ENCODE measurements at regions not wholly inside any gene's neighbourhood (a gene's known extent, or its start where the extent isn't known, plus 50 kb on each side); places are given as distances from the start of the nearest gene placed in this dataset.

GRCh38 chr13:67996101-67996500, 766.0 kb upstream of the PCDH9 start:
- no peak overlapping the region for H3K4me3 ChIP-seq
- DNase-seq: no peak
- no peaks in the 10 kb centered on the region for H3K27me3 ChIP-seq
- H3K36me3 ChIP-seq: no peaks in the 10 kb centered on the region
- H3K9me3 ChIP-seq: no peaks in the 10 kb centered on the region
- in situ Hi-C loops (cut with MboI; ENCODE audit: low pct_ligation_motif_present in 1 of 4, low pct_unique_long_range_greater_than_20kb in 1 of 4, low sequenced_read_pairs in 3 of 4): no loop called here
- TF ChIP-seq POLR2AphosphoS5 (IDR thresholded peaks at IDR 0.05) (no peak), POLR2A (IDR thresholded peaks at IDR 0.05) (no peak), EP300 (IDR thresholded peaks at IDR 0.05; ENCODE audit: low read depth) (no peak), CTCF (IDR thresholded peaks at IDR 0.05) (no peak)
- H3K27ac ChIP-seq: no peak overlapping the region
- intact Hi-C loops (cut with DNase I; ENCODE audit: low total_unique reads): no loop called here
- WGBS, 2 donors (ENCODE audit: low coverage in 1 of 2): 89 to 95% methylated on average over 8 to 11 of the region's 11 CpGs
- H3K4me1 ChIP-seq: no peaks in the 10 kb centered on the region

- Histone ChIP-seq H3K9me3 (no peaks in the 10 kb centered on the region), H3K4me3 (no peak overlapping the region), H3K36me3 (no peaks in the 10 kb centered on the region), H3K4me1 (no peaks in the 10 kb centered on the region), H3K27ac (no peak overlapping the region), H3K27me3 (no peaks in the 10 kb centered on the region)
- intact Hi-C loops (cut with DNase I; ENCODE audit: low total_unique reads): no loop called here
- WGBS, 2 donors (ENCODE audit: low coverage in 1 of 2): 90 to 92% methylated on average over 4 of the region's 4 CpGs
- no peak for DNase-seq
- TF ChIP-seq EP300 (IDR thresholded peaks at IDR 0.05; ENCODE audit: low read depth): no peak
- no peak for TF ChIP-seq POLR2AphosphoS5 (IDR thresholded peaks at IDR 0.05)
- TF ChIP-seq POLR2A (IDR thresholded peaks at IDR 0.05): no peak
- no peak for TF ChIP-seq CTCF (IDR thresholded peaks at IDR 0.05)
- in situ Hi-C loops (cut with MboI; ENCODE audit: low pct_ligation_motif_present in 1 of 4, low pct_unique_long_range_greater_than_20kb in 1 of 4, low sequenced_read_pairs in 3 of 4): no loop called here
These were observed 760.7 kb upstream of the PCDH9 start for GRCh38 chr13:67990868-67991267.

- H3K27ac ChIP-seq: no peak overlapping the region
- in situ Hi-C loops (cut with MboI; ENCODE audit: low pct_ligation_motif_present in 1 of 4, low pct_unique_long_range_greater_than_20kb in 1 of 4, low sequenced_read_pairs in 3 of 4): no loop called here
- H3K36me3 ChIP-seq: no peaks in the 10 kb centered on the region
- WGBS, 2 donors (ENCODE audit: low coverage in 1 of 2): 83 to 90% methylated on average over 1 of the region's 1 CpG
- intact Hi-C loops (cut with DNase I; ENCODE audit: low total_unique reads): no loop called here
- TF ChIP-seq EP300 (IDR thresholded peaks at IDR 0.05; ENCODE audit: low read depth): no peak
- TF ChIP-seq POLR2AphosphoS5 (IDR thresholded peaks at IDR 0.05): no peak
- TF ChIP-seq CTCF (IDR thresholded peaks at IDR 0.05): no peak
- TF ChIP-seq POLR2A (IDR thresholded peaks at IDR 0.05): no peak
- no peaks in the 10 kb centered on the region for H3K27me3 ChIP-seq
- no peaks in the 10 kb centered on the region for H3K4me1 ChIP-seq
- DNase-seq: no peak
- no peaks in the 10 kb centered on the region for H3K9me3 ChIP-seq
- H3K4me3 ChIP-seq: no peak overlapping the region
These were observed 756.1 kb upstream of the PCDH9 start for GRCh38 chr13:67986234-67986633.

- H3K4me3 ChIP-seq: no peak overlapping the region
- no peak for DNase-seq
- H3K27ac ChIP-seq: no peak overlapping the region
- no peaks in the 10 kb centered on the region for H3K9me3 ChIP-seq
- H3K36me3 ChIP-seq: no peaks in the 10 kb centered on the region
- intact Hi-C loops (cut with DNase I; ENCODE audit: low total_unique reads) (no loop called here), in situ Hi-C loops (cut with MboI; ENCODE audit: low pct_ligation_motif_present in 1 of 4, low pct_unique_long_range_greater_than_20kb in 1 of 4, low sequenced_read_pairs in 3 of 4) (no loop called here)
- no peaks in the 10 kb centered on the region for H3K27me3 ChIP-seq
- TF ChIP-seq POLR2A (IDR thresholded peaks at IDR 0.05): no peak
- TF ChIP-seq EP300 (IDR thresholded peaks at IDR 0.05; ENCODE audit: low read depth): no peak
- TF ChIP-seq POLR2AphosphoS5 (IDR thresholded peaks at IDR 0.05): no peak
- TF ChIP-seq CTCF (IDR thresholded peaks at IDR 0.05): no peak
- WGBS, 2 donors (ENCODE audit: low coverage in 1 of 2): 61 to 80% methylated on average over 1 to 2 of the region's 2 CpGs
- no peaks in the 10 kb centered on the region for H3K4me1 ChIP-seq
These were observed 746.9 kb upstream of the PCDH9 start for GRCh38 chr13:67977066-67977465.

All from transverse colon (tissue), 4 donors.